ENCODE measurements at regions not wholly inside any gene's neighbourhood (a gene's known extent, or its start where the extent isn't known, plus 50 kb on each side); places are given as distances from the start of the nearest gene placed in this dataset.

DNA sequence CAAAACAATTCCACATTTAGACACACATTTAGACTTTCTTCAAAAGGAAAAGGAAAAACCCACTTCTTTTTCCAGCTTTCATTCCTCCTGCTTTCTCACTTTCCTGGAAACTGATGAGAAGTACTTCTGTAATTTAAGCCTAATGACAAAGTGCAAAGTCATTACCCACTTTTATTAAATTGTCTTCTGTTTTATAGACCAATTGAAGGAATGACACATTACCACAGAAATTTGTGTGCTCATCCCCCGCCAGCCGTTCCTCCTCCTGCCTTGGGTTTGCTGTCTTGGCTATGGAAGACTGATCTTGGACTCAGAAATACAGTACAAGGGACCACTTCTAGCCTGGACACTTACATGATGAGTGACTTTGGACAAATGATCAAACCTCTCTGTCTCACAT, 717.8 kb downstream of the SORCS3 start:
- H3K27me3 ChIP-seq (ENCODE audit: control insufficient read depth, insufficient read depth, low read length), result no peaks in the 10 kb centered on the region
- no peak overlapping the region for H3K4me3 ChIP-seq (ENCODE audit: low read depth, low read length)
- H3K36me3 ChIP-seq (ENCODE audit: control insufficient read depth, insufficient read depth, low read length), result no peaks in the 10 kb centered on the region
- 50% methylated on average over 2 of the region's 2 CpGs for WGBS (ENCODE audit: insufficient coverage)
- peaks cover 2% of the 10 kb centered on the region for H3K9me3 ChIP-seq (ENCODE audit: control insufficient read depth, insufficient read depth, low read length)
- no peak overlapping the region for H3K27ac ChIP-seq (ENCODE audit: low read depth, low read length)
- DNase-seq (ENCODE audit: low read depth in 4 of 6, low spot score in 6 of 6), result no peak
- no peaks in the 10 kb centered on the region for H3K4me1 ChIP-seq (ENCODE audit: control insufficient read depth, insufficient read depth, low read length)

- Histone ChIP-seq H3K4me1 (ENCODE audit: control insufficient read depth, insufficient read depth, low read length) (no peaks in the 10 kb centered on the region), H3K27me3 (ENCODE audit: control insufficient read depth, insufficient read depth, low read length) (no peaks in the 10 kb centered on the region), H3K9me3 (ENCODE audit: control insufficient read depth, insufficient read depth, low read length) (peaks cover 2% of the 10 kb centered on the region), H3K27ac (ENCODE audit: low read depth, low read length) (no peak overlapping the region), H3K36me3 (ENCODE audit: control insufficient read depth, insufficient read depth, low read length) (no peaks in the 10 kb centered on the region), H3K4me3 (ENCODE audit: low read depth, low read length) (no peak overlapping the region)
- 47% methylated on average over 2 of the region's 2 CpGs for WGBS (ENCODE audit: insufficient coverage)
- peak in 4 of 6 donors; percentile 9 to 57 (median 21) for DNase-seq (ENCODE audit: low read depth in 4 of 6, low spot score in 6 of 6)
Observed at GRCh38 chr10:105356626-105357025, 715.5 kb downstream of the SORCS3 start.

GRCh38 chr10:105354010-105354409, 712.9 kb downstream of the SORCS3 start:
- H3K27ac ChIP-seq (ENCODE audit: low read depth, low read length), result no peak overlapping the region
- DNase-seq (ENCODE audit: low read depth in 4 of 6, low spot score in 6 of 6), result no peak
- no peaks in the 10 kb centered on the region for H3K36me3 ChIP-seq (ENCODE audit: control insufficient read depth, insufficient read depth, low read length)
- no peak overlapping the region for H3K4me3 ChIP-seq (ENCODE audit: low read depth, low read length)
- H3K27me3 ChIP-seq (ENCODE audit: control insufficient read depth, insufficient read depth, low read length), result no peaks in the 10 kb centered on the region
- WGBS (ENCODE audit: insufficient coverage), result 100% methylated on average over 1 of the region's 1 CpG
- H3K4me1 ChIP-seq (ENCODE audit: control insufficient read depth, insufficient read depth, low read length), result no peaks in the 10 kb centered on the region
- no peaks in the 10 kb centered on the region for H3K9me3 ChIP-seq (ENCODE audit: control insufficient read depth, insufficient read depth, low read length)

- Histone ChIP-seq H3K4me3 (ENCODE audit: low read depth, low read length) (no peak overlapping the region), H3K36me3 (ENCODE audit: control insufficient read depth, insufficient read depth, low read length) (no peaks in the 10 kb centered on the region), H3K27ac (ENCODE audit: low read depth, low read length) (no peak overlapping the region), H3K4me1 (ENCODE audit: control insufficient read depth, insufficient read depth, low read length) (no peaks in the 10 kb centered on the region), H3K9me3 (ENCODE audit: control insufficient read depth, insufficient read depth, low read length) (no peaks in the 10 kb centered on the region), H3K27me3 (ENCODE audit: control insufficient read depth, insufficient read depth, low read length) (no peaks in the 10 kb centered on the region)
- DNase-seq (ENCODE audit: low read depth in 4 of 6, low spot score in 6 of 6), result no peak
- 91% methylated on average over 6 of the region's 6 CpGs for WGBS (ENCODE audit: insufficient coverage)
Observed at GRCh38 chr10:105352827-105353226, 711.7 kb downstream of the SORCS3 start.

GRCh38 chr10:105352281-105352680, 711.2 kb downstream of the SORCS3 start:
- Histone ChIP-seq H3K27me3 (ENCODE audit: control insufficient read depth, insufficient read depth, low read length) (no peaks in the 10 kb centered on the region), H3K4me1 (ENCODE audit: control insufficient read depth, insufficient read depth, low read length) (no peaks in the 10 kb centered on the region), H3K9me3 (ENCODE audit: control insufficient read depth, insufficient read depth, low read length) (no peaks in the 10 kb centered on the region), H3K36me3 (ENCODE audit: control insufficient read depth, insufficient read depth, low read length) (no peaks in the 10 kb centered on the region), H3K27ac (ENCODE audit: low read depth, low read length) (no peak overlapping the region), H3K4me3 (ENCODE audit: low read depth, low read length) (no peak overlapping the region)
- DNase-seq (ENCODE audit: low read depth in 4 of 6, low spot score in 6 of 6), result no peak
- no CpG with 5 or more reads among the region's 2 CpGs for WGBS (ENCODE audit: insufficient coverage)

- H3K4me3 ChIP-seq (ENCODE audit: low read depth, low read length), result no peak overlapping the region
- H3K27ac ChIP-seq (ENCODE audit: low read depth, low read length), result no peak overlapping the region
- no peaks in the 10 kb centered on the region for H3K36me3 ChIP-seq (ENCODE audit: control insufficient read depth, insufficient read depth, low read length)
- no peaks in the 10 kb centered on the region for H3K4me1 ChIP-seq (ENCODE audit: control insufficient read depth, insufficient read depth, low read length)
- no CpG with 5 or more reads among the region's 2 CpGs for WGBS (ENCODE audit: insufficient coverage)
- peak in 1 of 6 donors; percentile 47 for DNase-seq (ENCODE audit: low read depth in 4 of 6, low spot score in 6 of 6)
- H3K9me3 ChIP-seq (ENCODE audit: control insufficient read depth, insufficient read depth, low read length), result no peaks in the 10 kb centered on the region
- no peaks in the 10 kb centered on the region for H3K27me3 ChIP-seq (ENCODE audit: control insufficient read depth, insufficient read depth, low read length)
Observed at GRCh38 chr10:105351187-105351586, 710.1 kb downstream of the SORCS3 start.

DNA sequence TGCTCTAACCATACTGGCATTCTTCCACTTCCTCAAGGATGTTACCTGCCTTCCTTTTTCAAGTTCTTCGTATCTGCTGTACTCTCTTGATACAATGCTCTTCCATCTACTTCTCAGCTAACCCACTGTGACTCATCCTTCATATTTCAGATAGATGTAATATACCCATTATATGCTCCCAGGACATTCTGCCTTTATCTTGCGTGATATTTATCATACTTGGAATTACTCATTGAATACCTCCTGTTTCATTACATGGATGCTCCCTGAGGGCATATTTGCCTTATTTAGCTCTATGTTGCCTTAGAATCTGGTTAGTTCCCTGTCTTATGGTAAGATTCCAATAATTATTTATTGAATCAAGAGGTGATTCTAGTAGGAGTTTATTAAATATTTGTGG, 706.4 kb downstream of the SORCS3 start:
- H3K4me1 ChIP-seq (ENCODE audit: control insufficient read depth, insufficient read depth, low read length), result no peaks in the 10 kb centered on the region
- H3K9me3 ChIP-seq (ENCODE audit: control insufficient read depth, insufficient read depth, low read length), result no peaks in the 10 kb centered on the region
- no peaks in the 10 kb centered on the region for H3K36me3 ChIP-seq (ENCODE audit: control insufficient read depth, insufficient read depth, low read length)
- no peak overlapping the region for H3K27ac ChIP-seq (ENCODE audit: low read depth, low read length)
- no peak overlapping the region for H3K4me3 ChIP-seq (ENCODE audit: low read depth, low read length)
- no peaks in the 10 kb centered on the region for H3K27me3 ChIP-seq (ENCODE audit: control insufficient read depth, insufficient read depth, low read length)
- no peak for DNase-seq (ENCODE audit: low read depth in 4 of 6, low spot score in 6 of 6)
- WGBS (ENCODE audit: insufficient coverage), result 100% methylated on average over 1 of the region's 2 CpGs

DNA sequence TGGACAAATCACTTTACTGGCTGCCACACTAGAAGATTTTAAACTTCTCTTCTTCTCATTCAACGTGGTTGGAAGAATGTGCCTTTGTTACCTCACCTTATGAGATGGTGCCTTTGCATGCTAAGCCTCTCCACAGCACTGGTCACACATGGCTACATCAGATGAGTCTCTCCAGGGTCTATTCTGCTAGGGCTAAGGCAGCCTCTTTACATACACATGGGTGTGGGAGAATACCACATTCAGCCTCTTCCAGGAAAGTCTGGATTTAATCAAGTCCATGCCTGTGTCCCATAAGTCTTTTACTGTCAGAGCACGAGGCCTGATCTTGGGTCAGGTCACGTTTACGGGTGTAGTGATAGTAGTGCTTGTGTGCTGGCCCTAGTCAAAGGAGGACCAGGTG, 701.5 kb downstream of the SORCS3 start:
- Histone ChIP-seq H3K9me3 (ENCODE audit: control insufficient read depth, insufficient read depth, low read length) (no peaks in the 10 kb centered on the region), H3K4me1 (ENCODE audit: control insufficient read depth, insufficient read depth, low read length) (no peaks in the 10 kb centered on the region), H3K27me3 (ENCODE audit: control insufficient read depth, insufficient read depth, low read length) (no peaks in the 10 kb centered on the region), H3K27ac (ENCODE audit: low read depth, low read length) (no peak overlapping the region), H3K4me3 (ENCODE audit: low read depth, low read length) (no peak overlapping the region), H3K36me3 (ENCODE audit: control insufficient read depth, insufficient read depth, low read length) (no peaks in the 10 kb centered on the region)
- 0% methylated on average over 1 of the region's 4 CpGs for WGBS (ENCODE audit: insufficient coverage)
- no peak for DNase-seq (ENCODE audit: low read depth in 4 of 6, low spot score in 6 of 6)

GRCh38 chr10:105339669-105340068, 698.6 kb downstream of the SORCS3 start:
- no peak overlapping the region for H3K27ac ChIP-seq (ENCODE audit: low read depth, low read length)
- no peaks in the 10 kb centered on the region for H3K27me3 ChIP-seq (ENCODE audit: control insufficient read depth, insufficient read depth, low read length)
- WGBS (ENCODE audit: insufficient coverage), result no CpG with 5 or more reads among the region's 1 CpG
- no peaks in the 10 kb centered on the region for H3K36me3 ChIP-seq (ENCODE audit: control insufficient read depth, insufficient read depth, low read length)
- no peak for DNase-seq (ENCODE audit: low read depth in 4 of 6, low spot score in 6 of 6)
- H3K4me1 ChIP-seq (ENCODE audit: control insufficient read depth, insufficient read depth, low read length), result no peaks in the 10 kb centered on the region
- H3K4me3 ChIP-seq (ENCODE audit: low read depth, low read length), result no peak overlapping the region
- H3K9me3 ChIP-seq (ENCODE audit: control insufficient read depth, insufficient read depth, low read length), result no peaks in the 10 kb centered on the region

DNA sequence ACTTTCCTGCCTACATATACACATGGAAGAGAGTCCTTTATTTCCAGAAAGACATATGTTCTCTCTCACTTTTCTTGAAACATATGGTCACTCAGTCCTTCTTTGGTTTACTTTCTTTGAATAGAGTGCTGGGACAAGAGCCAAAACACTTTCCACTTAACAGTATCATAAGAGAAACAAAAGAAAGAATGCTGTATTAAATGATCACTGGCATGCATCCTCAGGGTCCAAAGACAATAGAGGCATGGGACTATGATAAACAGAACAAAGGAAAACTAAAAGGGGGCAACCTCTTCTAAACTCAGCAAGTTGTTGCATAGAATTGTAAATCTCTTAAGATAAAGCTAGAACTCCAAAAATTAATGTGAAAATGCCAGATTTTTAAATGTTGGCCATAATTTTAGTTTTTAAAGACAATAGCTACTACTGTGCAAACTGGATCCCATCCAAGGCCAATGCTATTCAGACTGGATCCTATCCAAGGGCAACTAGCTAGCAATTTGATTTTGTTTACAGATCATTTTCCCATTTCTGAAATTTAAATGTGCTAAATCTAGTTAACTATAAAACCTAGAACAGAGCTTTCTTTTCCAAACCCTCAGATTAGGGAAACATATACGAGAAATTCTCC, 687.5 kb downstream of the SORCS3 start:
- Histone ChIP-seq H3K4me1 (ENCODE audit: control insufficient read depth, insufficient read depth, low read length) (no peaks in the 10 kb centered on the region), H3K9me3 (ENCODE audit: control insufficient read depth, insufficient read depth, low read length) (no peaks in the 10 kb centered on the region), H3K36me3 (ENCODE audit: control insufficient read depth, insufficient read depth, low read length) (no peaks in the 10 kb centered on the region), H3K27ac (ENCODE audit: low read depth, low read length) (no peak overlapping the region), H3K4me3 (ENCODE audit: low read depth, low read length) (no peak overlapping the region), H3K27me3 (ENCODE audit: control insufficient read depth, insufficient read depth, low read length) (no peaks in the 10 kb centered on the region)
- peak in 2 of 6 donors; percentile 55 to 82 for DNase-seq (ENCODE audit: low read depth in 4 of 6, low spot score in 6 of 6)
- WGBS (ENCODE audit: insufficient coverage), result no CpG with 5 or more reads among the region's 1 CpG
